ENCODE measurements at regions not wholly inside any gene's neighbourhood (a gene's known extent, or its start where the extent isn't known, plus 50 kb on each side); places are given as distances from the start of the nearest gene placed in this dataset.

DNA sequence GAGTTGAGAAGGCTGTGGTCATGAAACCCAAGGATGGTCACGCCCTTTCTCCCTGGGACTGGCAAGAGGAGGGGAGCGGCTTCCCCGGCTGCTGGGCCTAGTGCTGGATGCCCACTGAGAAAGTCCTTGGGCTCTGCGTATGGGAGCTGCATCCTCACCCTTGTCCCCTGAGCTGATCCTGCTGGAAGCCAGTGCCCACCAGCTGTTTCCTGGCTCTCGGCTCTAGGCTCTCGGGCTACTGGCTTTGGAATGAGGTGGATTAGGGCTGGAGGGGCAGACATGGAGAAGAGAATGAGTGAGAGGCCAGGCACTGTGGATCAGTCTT, 149.3 kb upstream of the PPP1R26 start:
- no peak overlapping the region for H3K4me2 ChIP-seq
- no peaks in the 10 kb centered on the region for H3K4me1 ChIP-seq (ENCODE audit: low read depth, poor library complexity, severe bottlenecking)
- no peaks in the 10 kb centered on the region for H3K36me3 ChIP-seq (ENCODE audit: insufficient read depth)
- H3K9ac ChIP-seq = no peak overlapping the region
- no peaks in the 10 kb centered on the region for H4K20me1 ChIP-seq (ENCODE audit: insufficient read depth)
- H3K79me2 ChIP-seq (ENCODE audit: insufficient read depth, low read depth) = no peaks in the 10 kb centered on the region
- no peak overlapping the region for H3K27ac ChIP-seq
- no peak for TF ChIP-seq CTCF (conservative IDR thresholded peaks at IDR 0.05; ENCODE audit: low read depth, low read length)
- H2AFZ ChIP-seq (ENCODE audit: low read depth) = no peak overlapping the region
- no peaks in the 10 kb centered on the region; the same call in 1 of the 2 replicates for H3K27me3 ChIP-seq (ENCODE audit: insufficient read depth, low read depth)
- no peak overlapping the region for H3K4me3 ChIP-seq (IDR thresholded peaks at IDR 0.05; ENCODE audit: insufficient read depth, low read depth, low read length)

GRCh38 chr9:135330685-135331590, 148.6 kb upstream of the PPP1R26 start:
- Histone ChIP-seq H3K4me2 (no peak overlapping the region), H2AFZ (ENCODE audit: low read depth) (no peak overlapping the region), H3K27me3 (ENCODE audit: insufficient read depth, low read depth) (no peaks in the 10 kb centered on the region; the same call in 1 of the 2 replicates), H3K9ac (no peak overlapping the region), H3K79me2 (ENCODE audit: insufficient read depth, low read depth) (no peaks in the 10 kb centered on the region), H3K27ac (no peak overlapping the region), H3K4me1 (ENCODE audit: low read depth, poor library complexity, severe bottlenecking) (no peaks in the 10 kb centered on the region), H3K4me3 (IDR thresholded peaks at IDR 0.05; ENCODE audit: insufficient read depth, low read depth, low read length) (no peak overlapping the region), H4K20me1 (ENCODE audit: insufficient read depth) (no peaks in the 10 kb centered on the region), H3K36me3 (ENCODE audit: insufficient read depth) (no peaks in the 10 kb centered on the region)
- no peak for TF ChIP-seq CTCF (conservative IDR thresholded peaks at IDR 0.05; ENCODE audit: low read depth, low read length)

GRCh38 chr9:135332516-135332915, 147.1 kb upstream of the PPP1R26 start:
- H3K9ac ChIP-seq = no peak overlapping the region
- no peak overlapping the region for H3K27ac ChIP-seq
- H4K20me1 ChIP-seq (ENCODE audit: insufficient read depth) = no peaks in the 10 kb centered on the region
- H3K4me3 ChIP-seq (IDR thresholded peaks at IDR 0.05; ENCODE audit: insufficient read depth, low read depth, low read length) = no peak overlapping the region
- no peaks in the 10 kb centered on the region for H3K79me2 ChIP-seq (ENCODE audit: insufficient read depth, low read depth)
- H2AFZ ChIP-seq (ENCODE audit: low read depth) = no peak overlapping the region
- H3K4me1 ChIP-seq (ENCODE audit: low read depth, poor library complexity, severe bottlenecking) = no peaks in the 10 kb centered on the region
- no peaks in the 10 kb centered on the region for H3K36me3 ChIP-seq (ENCODE audit: insufficient read depth)
- no peaks in the 10 kb centered on the region; the same call in 1 of the 2 replicates for H3K27me3 ChIP-seq (ENCODE audit: insufficient read depth, low read depth)
- no peak for TF ChIP-seq CTCF (conservative IDR thresholded peaks at IDR 0.05; ENCODE audit: low read depth, low read length)
- no peak overlapping the region for H3K4me2 ChIP-seq

DNA sequence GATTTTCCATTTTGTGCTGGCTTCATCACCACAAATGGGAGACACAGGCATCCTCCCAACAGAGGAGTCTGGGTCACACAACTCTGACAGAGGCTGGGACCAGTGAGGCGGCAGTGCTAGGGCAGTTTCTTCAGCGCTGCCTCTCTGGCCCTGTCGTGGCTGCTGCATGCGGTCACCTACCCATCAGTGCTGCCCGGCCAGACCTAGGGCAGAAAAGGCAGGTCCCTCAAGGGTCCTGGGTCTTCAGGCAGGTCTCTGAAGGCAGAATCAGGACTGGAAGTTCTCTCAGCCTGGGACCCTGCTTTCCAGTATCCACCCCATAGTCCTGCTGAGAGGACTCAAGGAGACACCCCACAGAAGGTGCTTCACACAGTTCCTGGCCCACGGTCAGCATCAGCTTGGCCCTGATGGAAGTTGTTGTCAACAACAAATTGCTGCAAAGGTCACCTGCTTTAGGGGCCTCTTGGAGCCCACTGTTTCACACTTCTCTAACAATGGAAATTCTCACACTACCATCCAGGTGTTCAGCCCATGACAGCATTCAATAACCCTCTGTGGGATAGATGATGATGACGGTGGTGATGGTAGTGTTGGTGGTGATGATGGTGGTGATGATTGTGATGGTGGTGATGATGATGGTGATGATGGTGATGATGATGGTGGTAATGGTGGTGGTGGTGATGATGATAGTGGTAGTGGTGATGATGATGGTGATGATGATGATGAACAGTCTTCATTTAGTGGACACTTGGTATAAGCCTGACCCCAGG, 146.4 kb upstream of the PPP1R26 start:
- H3K4me2 ChIP-seq = no peak overlapping the region
- no peaks in the 10 kb centered on the region for H3K36me3 ChIP-seq (ENCODE audit: insufficient read depth)
- H2AFZ ChIP-seq (ENCODE audit: low read depth) = no peak overlapping the region
- no peak overlapping the region for H3K4me3 ChIP-seq (IDR thresholded peaks at IDR 0.05; ENCODE audit: insufficient read depth, low read depth, low read length)
- H3K4me1 ChIP-seq (ENCODE audit: low read depth, poor library complexity, severe bottlenecking) = no peaks in the 10 kb centered on the region
- TF ChIP-seq CTCF (conservative IDR thresholded peaks at IDR 0.05; ENCODE audit: low read depth, low read length) = no peak
- H3K27me3 ChIP-seq (ENCODE audit: insufficient read depth, low read depth) = no peaks in the 10 kb centered on the region; the same call in 1 of the 2 replicates
- no peak overlapping the region for H3K27ac ChIP-seq
- H3K79me2 ChIP-seq (ENCODE audit: insufficient read depth, low read depth) = no peaks in the 10 kb centered on the region
- H3K9ac ChIP-seq = no peak overlapping the region
- no peaks in the 10 kb centered on the region for H4K20me1 ChIP-seq (ENCODE audit: insufficient read depth)
